CD14-positive monocyte (primary cell): ENCODE measurements at regions not wholly inside any gene's neighbourhood (a gene's known extent, or its start where the extent isn't known, plus 50 kb on each side); places are given as distances from the start of the nearest gene placed in this dataset.

ENCODE experiments used
- DNase-seq, 3 donors: peaks; one replicate each; pipeline ENCODE4 v3.0.0-alpha.2; 2011 to 2022
- H2AFZ ChIP-seq: 2 replicates; pipeline ENCODE4 v1.6.0; 2012; ENCODE audit warnings: mild to moderate bottlenecking, low read depth, low read length, inconsistent platforms; ENCODE audit not compliant: insufficient read depth, poor library complexity, severe bottlenecking
- H3K27ac ChIP-seq, 2 donors: 1 replicate in 1 of 2; 2 replicates in 1 of 2; pipeline ENCODE4 v1.5.1; 2012 to 2013; ENCODE audit warnings: low read length in 2 of 2, control low read depth in 1 of 2, inconsistent platforms in 1 of 2, low read depth in 1 of 2, mild to moderate bottlenecking in 1 of 2
- H3K27me3 ChIP-seq, 2 donors: one replicate each; pipeline versions ENCODE4 v1.6.0 to v1.6.1; 2011 to 2013; ENCODE audit warnings: low read length in 2 of 2; ENCODE audit not compliant: control insufficient read depth in 2 of 2, insufficient read depth in 2 of 2
- H3K36me3 ChIP-seq, 2 donors: replicated peaks in 1 of 2; 1 replicate in 1 of 2; 2 replicates in 1 of 2; pipeline versions ENCODE4 v1.5.1 to v1.6.1; 2012 to 2013; ENCODE audit warnings: low read length in 2 of 2, control low read depth in 1 of 2, inconsistent platforms in 1 of 2, mild to moderate bottlenecking in 1 of 2; ENCODE audit not compliant: insufficient read depth in 2 of 2, control insufficient read depth in 1 of 2
- H3K4me1 ChIP-seq, 2 donors: 1 replicate in 1 of 2; 2 replicates in 1 of 2; pipeline versions ENCODE4 v1.5.1 to v1.6.1; 2012 to 2013; ENCODE audit warnings: low read length in 2 of 2, control low read depth in 1 of 2, inconsistent platforms in 1 of 2, mild to moderate bottlenecking in 1 of 2, moderate library complexity in 1 of 2; ENCODE audit not compliant: insufficient read depth in 2 of 2, control insufficient read depth in 1 of 2
- H3K4me2 ChIP-seq: replicated peaks from 2 replicates; pipeline ENCODE3; 2012; ENCODE audit warnings: low read length, moderate library complexity, mild to moderate bottlenecking; ENCODE audit not compliant: poor library complexity, severe bottlenecking; ENCODE audit errors: extremely low read depth
- H3K4me3 ChIP-seq, 3 experiments: fragments of 200-600 bp in 1 of 3; sonication (generic) in 1 of 3; replicated peaks in 1 of 3; 1 replicate in 2 of 3; 2 replicates in 1 of 3; pipeline ENCODE4 v1.5.1; 2011 to 2013; ENCODE audit warnings: low read length in 3 of 3, mild to moderate bottlenecking in 3 of 3, control low read depth in 2 of 3, low read depth in 2 of 3, inconsistent platforms in 1 of 3, moderate library complexity in 1 of 3
- H3K79me2 ChIP-seq: 2 replicates; pipeline ENCODE4 v1.6.0; 2012; ENCODE audit warnings: mild to moderate bottlenecking, control low read depth, inconsistent platforms, low read length, moderate library complexity; ENCODE audit not compliant: insufficient read depth
- H3K9ac ChIP-seq: 2 replicates; pipeline ENCODE4 v1.6.0; 2017; ENCODE audit warnings: low read length, mild to moderate bottlenecking; ENCODE audit not compliant: insufficient read depth, poor library complexity, severe bottlenecking
- H3K9me3 ChIP-seq, 2 donors: replicated peaks in 1 of 2; 1 replicate in 1 of 2; 2 replicates in 1 of 2; pipeline versions ENCODE4 v1.5.1 to v1.6.1; 2012 to 2013; ENCODE audit warnings: low read length in 2 of 2, control low read depth in 1 of 2; ENCODE audit not compliant: control insufficient read depth in 1 of 2, insufficient read depth in 1 of 2
- H4K20me1 ChIP-seq: 2 replicates; pipeline ENCODE4 v1.6.0; 2012; ENCODE audit warnings: mild to moderate bottlenecking, low read length, control low read depth, moderate library complexity; ENCODE audit not compliant: insufficient read depth
- H3K27ac Mint-ChIP-seq, 7 donors: one replicate each; pipeline ENCODE4 v1.8.0; 2020; ENCODE audit warnings: mild to moderate bottlenecking in 7 of 7, mixed read lengths in 7 of 7, moderate library complexity in 6 of 7, inconsistent platforms in 2 of 7
- H3K27me3 Mint-ChIP-seq, 3 donors: one replicate each; pipeline ENCODE4 v1.8.0; 2021 to 2022; ENCODE audit warnings: low read depth in 3 of 3, mild to moderate bottlenecking in 3 of 3, mixed read lengths in 3 of 3, moderate library complexity in 3 of 3, inconsistent platforms in 1 of 3
- H3K36me3 Mint-ChIP-seq, 2 donors: one replicate each; pipeline ENCODE4 v1.8.0; 2020; ENCODE audit warnings: mixed read lengths in 2 of 2, inconsistent platforms in 1 of 2, mild to moderate bottlenecking in 1 of 2
- H3K4me1 Mint-ChIP-seq: one replicate; pipeline ENCODE4 v1.8.0; 2020; ENCODE audit warnings: mild to moderate bottlenecking, mixed read lengths
- H3K4me3 Mint-ChIP-seq, 2 donors: one replicate each; pipeline ENCODE4 v1.8.0; 2020; ENCODE audit warnings: mild to moderate bottlenecking in 2 of 2, mixed read lengths in 2 of 2, moderate library complexity in 1 of 2
- H3K9me3 Mint-ChIP-seq, 7 donors: one replicate each; pipeline ENCODE4 v1.8.0; 2020 to 2022; ENCODE audit warnings: mixed read lengths in 7 of 7, mild to moderate bottlenecking in 6 of 7, moderate library complexity in 6 of 7, inconsistent platforms in 2 of 7
- CTCF ChIP-seq: fragments of 200-600 bp; IDR thresholded peaks from one replicate; pipeline ENCODE4 v1.8.0; 2022; ENCODE audit warnings: antibody characterized with exemption, mild to moderate bottlenecking
- WGBS: methylation state at CpG from one replicate; pipeline ENCODE4 v1.1.5; 2013; ENCODE audit warnings: missing lambda C conversion rate; ENCODE audit not compliant: insufficient coverage; 5-methylcytosine and 5-hydroxymethylcytosine counted together
- intact Hi-C, 2 donors: fragments of 100-400 bp; cut with micrococcal nuclease; formaldehyde crosslinking; loops; one replicate each; pipeline versions ENCODE4 v1.15.0 to v1.15.1; 2023

- Histone ChIP-seq H3K9ac (no peak overlapping the region), H3K27ac (no peak overlapping the region), H3K27me3 (no peaks in the 10 kb centered on the region), H3K4me2 (no peak overlapping the region), H2AFZ (no peak overlapping the region), H4K20me1 (no peaks in the 10 kb centered on the region), H3K4me3 (no peak overlapping the region), H3K36me3 (no peaks in the 10 kb centered on the region), H3K79me2 (no peaks in the 10 kb centered on the region), H3K9me3 (no peaks in the 10 kb centered on the region), H3K4me1 (no peaks in the 10 kb centered on the region)
- H3K4me1 Mint-ChIP-seq: no peaks in the 10 kb centered on the region
- H3K9me3 Mint-ChIP-seq: peaks cover 0 to 5% (median 2%) of the 10 kb centered on the region in 7 donors
- WGBS: no CpG with 5 or more reads among the region's 4 CpGs
- no peaks in the 10 kb centered on the region for H3K36me3 Mint-ChIP-seq
- H3K27me3 Mint-ChIP-seq: peaks cover 1 to 19% (median 8%) of the 10 kb centered on the region in 3 donors
- TF ChIP-seq CTCF: no peak
- no peak for DNase-seq
- no peak overlapping the region for H3K4me3 Mint-ChIP-seq
- no peak overlapping the region for H3K27ac Mint-ChIP-seq
- intact Hi-C loops: no loop called here
These were observed 161.1 kb downstream of the C5orf15 start for GRCh38 chr5:133807348-133807747.

- Histone ChIP-seq H3K4me3 (no peak overlapping the region), H3K36me3 (no peaks in the 10 kb centered on the region), H3K27me3 (no peaks in the 10 kb centered on the region), H3K4me2 (no peak overlapping the region), H3K9ac (no peak overlapping the region), H4K20me1 (no peaks in the 10 kb centered on the region), H3K27ac (no peak overlapping the region), H3K79me2 (no peaks in the 10 kb centered on the region), H2AFZ (no peak overlapping the region), H3K9me3 (no peaks in the 10 kb centered on the region), H3K4me1 (no peaks in the 10 kb centered on the region)
- Mint-ChIP-seq H3K4me3 (no peak overlapping the region), H3K36me3 (no peaks in the 10 kb centered on the region), H3K27ac (peak overlapping the region in 1 of 7 donors; percentile 13), H3K9me3 (peaks cover 0 to 5% (median 2%) of the 10 kb centered on the region in 7 donors), H3K27me3 (peaks cover 1 to 19% (median 8%) of the 10 kb centered on the region in 3 donors), H3K4me1 (no peaks in the 10 kb centered on the region)
- DNase-seq: no peak
- intact Hi-C loops: no loop called here
- 0% methylated on average over 1 of the region's 3 CpGs for WGBS
- no peak for TF ChIP-seq CTCF
These were observed 161.6 kb downstream of the C5orf15 start for GRCh38 chr5:133806847-133807246.
